SK-N-SH (cell line): ENCODE measurements at regions not wholly inside any gene's neighbourhood (a gene's known extent, or its start where the extent isn't known, plus 50 kb on each side); places are given as distances from the start of the nearest gene placed in this dataset.
"Not testable (repeated sequence)": the region's sequence is repeated elsewhere in the genome, so short reads cannot be mapped to it uniquely, and the experiment has no call there.

Experiments used
- CTCF ChIA-PET: fragments of 300-600, 350-600 bp; formaldehyde crosslinking; extraction: SDS; loops from one replicate; lab custom pipeline; 2021; lab: Yijun Ruan, JAX
- POLR2A ChIA-PET: fragments of 350-600 bp; sonication (Branson Sonifier 250); formaldehyde crosslinking; extraction: SDS; loops from one replicate; lab custom pipeline; 2020; ENCODE audit warnings: antibody characterized with exemption, inconsistent platforms; lab: Yijun Ruan, JAX
- DNase-seq: peaks from one replicate; pipeline ENCODE4 v3.0.0; 2012
- H2AFZ ChIP-seq: fragments of 200-600 bp; sonication (generic); 2 replicates; pipeline ENCODE4 v1.8.1; 2016; ENCODE audit warnings: antibody characterized with exemption, mild to moderate bottlenecking, low read depth
- H3F3A ChIP-seq: fragments of 200-600 bp; sonication (generic); replicated peaks from 2 replicates; pipeline ENCODE3; 2016; ENCODE audit warnings: antibody characterized with exemption, mild to moderate bottlenecking; ENCODE audit not compliant: insufficient read depth
- H3K27ac ChIP-seq, 2 experiments: fragments of 200-500 bp in 1 of 2; fragments of 200-600 bp in 1 of 2; sonication (Bioruptor generic) in 1 of 2; sonication (generic), shearing (Covaris generic) in 1 of 2; 2 replicates each; pipeline versions ENCODE4 v1.5.1 to v1.6.1; 2014 to 2016; ENCODE audit warnings: low read depth in 2 of 2, inconsistent platforms in 1 of 2, low read length in 1 of 2, mild to moderate bottlenecking in 1 of 2, mixed read lengths in 1 of 2
- H3K27me3 ChIP-seq: fragments of 200-600 bp; sonication (generic), shearing (Covaris generic); 2 replicates; pipeline ENCODE4 v1.6.1; 2016; ENCODE audit warnings: mixed run types; ENCODE audit not compliant: insufficient read depth
- H3K36me3 ChIP-seq, 2 experiments: fragments of 200-500 bp in 1 of 2; fragments of 200-600 bp in 1 of 2; sonication (Bioruptor generic) in 1 of 2; sonication (generic) in 1 of 2; replicated peaks in 1 of 2; 2 replicates each; pipeline versions ENCODE3 to v1.5.1; 2014 to 2016; ENCODE audit warnings: low read length in 1 of 2, mild to moderate bottlenecking in 1 of 2; ENCODE audit not compliant: insufficient read depth in 2 of 2, control insufficient read depth in 1 of 2
- H3K4me1 ChIP-seq, 2 experiments: fragments of 200-500 bp in 1 of 2; fragments of 200-600 bp in 1 of 2; sonication (Bioruptor generic) in 1 of 2; sonication (generic), shearing (Covaris generic) in 1 of 2; 2 replicates each; pipeline versions ENCODE4 v1.5.1 to v1.6.1; 2014 to 2016; ENCODE audit warnings: low read depth in 1 of 2, low read length in 1 of 2, mixed run types in 1 of 2; ENCODE audit not compliant: insufficient read depth in 2 of 2, control insufficient read depth in 1 of 2
- H3K4me2 ChIP-seq: fragments of 200-600 bp; sonication (generic), shearing (Covaris generic); 2 replicates; pipeline ENCODE4 v1.6.1; 2017; ENCODE audit warnings: mixed run types
- H3K4me3 ChIP-seq, 2 experiments: fragments of 200-500 bp in 1 of 2; fragments of 200-600 bp in 1 of 2; sonication (Bioruptor generic) in 1 of 2; sonication (generic), shearing (Covaris generic) in 1 of 2; 2 replicates each; pipeline versions ENCODE4 v1.5.1 to v1.8.1; 2014 to 2016; ENCODE audit warnings: low read depth in 2 of 2, inconsistent platforms in 1 of 2, low read length in 1 of 2, mild to moderate bottlenecking in 1 of 2, mixed read lengths in 1 of 2, moderate library complexity in 1 of 2
- H3K79me2 ChIP-seq: fragments of 200-600 bp; sonication (generic); 2 replicates; pipeline ENCODE4 v1.8.1; 2017; ENCODE audit warnings: mild to moderate bottlenecking; ENCODE audit not compliant: insufficient read depth
- H3K9ac ChIP-seq: fragments of 200-600 bp; sonication (generic); 2 replicates; pipeline ENCODE4 v1.6.1; 2017; ENCODE audit warnings: mixed run types
- H3K9me2 ChIP-seq: fragments of 200-600 bp; sonication (generic); 2 replicates; pipeline ENCODE4 v1.6.1; 2017; ENCODE audit warnings: mixed run types
- H3K9me3 ChIP-seq: fragments of 200-600 bp; sonication (generic); 2 replicates; pipeline ENCODE4 v1.6.1; 2017; ENCODE audit warnings: mixed run types, mild to moderate bottlenecking, moderate library complexity
- H4K20me1 ChIP-seq: fragments of 200-600 bp; sonication (generic); 2 replicates; pipeline ENCODE4 v1.6.1; 2017; ENCODE audit warnings: mild to moderate bottlenecking, mixed run types; ENCODE audit not compliant: insufficient read depth
- FOXM1 ChIP-seq: IDR thresholded peaks from 2 replicates; pipeline ENCODE4 v1.4.0; 2012; ENCODE audit warnings: low read depth, mild to moderate bottlenecking
- WGBS: methylation state at CpG from one replicate; pipeline ENCODE4 v1.1.6; 2017; ENCODE audit warnings: low lambda C conversion rate; 5-methylcytosine and 5-hydroxymethylcytosine counted together

DNA sequence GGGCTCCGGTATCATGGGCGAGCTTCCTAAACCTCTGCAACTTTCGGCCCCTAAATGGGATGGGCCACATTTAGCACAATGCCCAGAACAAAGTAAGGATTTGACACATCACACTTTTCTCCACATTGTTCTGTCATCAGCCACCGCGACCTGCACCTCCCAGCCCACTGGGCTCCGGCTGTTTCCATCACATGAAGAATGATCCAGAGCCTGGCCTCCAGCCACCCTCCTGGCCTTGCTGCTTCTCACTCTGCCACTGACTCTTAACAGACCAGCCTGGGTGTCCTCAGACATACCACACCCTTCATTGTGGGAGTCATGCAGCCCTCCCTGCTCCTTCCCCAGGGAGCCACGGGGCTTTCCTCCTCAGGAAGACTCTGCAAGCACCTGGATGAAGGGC lies 113.7 kb downstream of the IGLL1 start:
- no peak overlapping the region for H3K4me3 ChIP-seq
- no peaks in the 10 kb centered on the region for H3F3A ChIP-seq
- H3K9me2 ChIP-seq: no peaks in the 10 kb centered on the region
- CTCF ChIA-PET: interaction anchor here (1.3 kb wide), 1 partner anchor 19 kb away, joined by 3 read pairs; no protein-coding TSS in a partner anchor
- 83% methylated on average over 7 of the region's 7 CpGs for WGBS
- no peak overlapping the region for H3K27ac ChIP-seq
- no peak overlapping the region for H2AFZ ChIP-seq
- H4K20me1 ChIP-seq: no peaks in the 10 kb centered on the region
- H3K27me3 ChIP-seq: no peaks in the 10 kb centered on the region; the same call in 1 of the 2 replicates
- no peak for TF ChIP-seq FOXM1
- POLR2A ChIA-PET: no interaction called here
- H3K4me2 ChIP-seq: no peak overlapping the region
- no peak overlapping the region for H3K9ac ChIP-seq
- no peaks in the 10 kb centered on the region for H3K9me3 ChIP-seq
- no peaks in the 10 kb centered on the region for H3K36me3 ChIP-seq
- DNase-seq: no peak
- no peaks in the 10 kb centered on the region; a peak in 2 of 4 replicates for H3K4me1 ChIP-seq
- H3K79me2 ChIP-seq: no peaks in the 10 kb centered on the region

DNA sequence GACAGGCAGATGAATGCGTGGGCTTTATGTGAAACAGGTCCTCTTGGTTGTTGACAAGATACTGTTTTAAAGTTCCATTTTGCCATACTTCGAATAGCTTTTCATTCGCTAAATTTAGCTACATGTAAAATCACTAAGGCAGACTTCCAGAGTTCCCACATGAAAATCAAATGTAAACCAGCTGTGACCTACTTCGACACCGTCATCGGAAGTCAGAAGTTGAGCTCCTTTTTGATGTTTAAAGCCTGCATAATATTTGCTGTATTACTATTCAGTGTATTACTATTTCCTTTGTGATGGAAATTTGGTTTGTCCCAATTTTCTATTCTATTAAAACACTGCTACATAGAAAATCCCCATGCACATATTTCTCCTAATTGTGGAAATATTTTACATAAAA lies 115.3 kb downstream of the IGLL1 start:
- H4K20me1 ChIP-seq, H3K4me1 ChIP-seq, H3K4me3 ChIP-seq, H3K79me2 ChIP-seq, H3K27me3 ChIP-seq, H3K27ac ChIP-seq, H3K9ac ChIP-seq, H2AFZ ChIP-seq, H3F3A ChIP-seq, H3K36me3 ChIP-seq, H3K4me2 ChIP-seq, H3K9me2 ChIP-seq, POLR2A ChIA-PET, H3K9me3 ChIP-seq, DNase-seq: not testable (repeated sequence)
- WGBS: 48% methylated on average over 6 of the region's 6 CpGs
- CTCF ChIA-PET: interaction anchor here (1.6 kb wide), 1 partner anchor 79 kb away, joined by 5 read pairs; no protein-coding TSS in a partner anchor

DNA sequence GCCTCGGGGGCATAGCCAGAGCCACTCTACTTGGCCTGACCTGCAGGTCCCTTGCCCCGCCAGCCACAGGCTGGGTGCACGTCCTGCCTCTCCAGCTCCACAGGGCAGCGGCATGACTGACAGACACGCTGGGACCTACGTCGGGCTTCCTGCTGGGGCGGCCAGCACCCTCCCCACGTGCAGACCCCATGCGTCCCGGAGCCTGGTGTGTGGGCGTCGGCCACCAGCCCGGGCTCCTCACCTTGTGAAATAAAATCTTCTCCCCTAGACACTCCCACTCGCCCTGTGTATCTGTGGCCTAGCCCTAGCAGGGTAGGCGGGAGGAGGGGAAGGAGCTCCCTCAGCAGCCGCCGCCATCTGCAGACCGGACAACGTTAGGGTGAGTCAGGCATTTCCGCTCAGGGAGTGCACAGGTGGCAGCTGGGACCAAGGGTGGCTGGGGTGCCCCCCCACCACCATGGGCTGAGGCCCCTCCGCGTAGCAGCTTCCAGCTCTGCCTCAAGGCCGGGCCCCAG lies 119.5 kb downstream of the IGLL1 start:
- CTCF ChIA-PET, H3K9me3 ChIP-seq, H3F3A ChIP-seq, H2AFZ ChIP-seq, H3K27ac ChIP-seq, DNase-seq, H4K20me1 ChIP-seq, H3K36me3 ChIP-seq, H3K27me3 ChIP-seq, H3K4me2 ChIP-seq, H3K4me3 ChIP-seq, H3K79me2 ChIP-seq, H3K9ac ChIP-seq, H3K9me2 ChIP-seq: not testable (repeated sequence)
- WGBS: 73% methylated on average over 8 of the region's 24 CpGs
- peaks cover 0 to 33% of the 10 kb centered on the region in 2 experiments; a peak in 2 of 4 replicates for H3K4me1 ChIP-seq
- POLR2A ChIA-PET: interaction anchor here (0.6 kb wide), 1 partner anchor 1039 kb away, joined by 3 read pairs; no protein-coding TSS in a partner anchor

DNA sequence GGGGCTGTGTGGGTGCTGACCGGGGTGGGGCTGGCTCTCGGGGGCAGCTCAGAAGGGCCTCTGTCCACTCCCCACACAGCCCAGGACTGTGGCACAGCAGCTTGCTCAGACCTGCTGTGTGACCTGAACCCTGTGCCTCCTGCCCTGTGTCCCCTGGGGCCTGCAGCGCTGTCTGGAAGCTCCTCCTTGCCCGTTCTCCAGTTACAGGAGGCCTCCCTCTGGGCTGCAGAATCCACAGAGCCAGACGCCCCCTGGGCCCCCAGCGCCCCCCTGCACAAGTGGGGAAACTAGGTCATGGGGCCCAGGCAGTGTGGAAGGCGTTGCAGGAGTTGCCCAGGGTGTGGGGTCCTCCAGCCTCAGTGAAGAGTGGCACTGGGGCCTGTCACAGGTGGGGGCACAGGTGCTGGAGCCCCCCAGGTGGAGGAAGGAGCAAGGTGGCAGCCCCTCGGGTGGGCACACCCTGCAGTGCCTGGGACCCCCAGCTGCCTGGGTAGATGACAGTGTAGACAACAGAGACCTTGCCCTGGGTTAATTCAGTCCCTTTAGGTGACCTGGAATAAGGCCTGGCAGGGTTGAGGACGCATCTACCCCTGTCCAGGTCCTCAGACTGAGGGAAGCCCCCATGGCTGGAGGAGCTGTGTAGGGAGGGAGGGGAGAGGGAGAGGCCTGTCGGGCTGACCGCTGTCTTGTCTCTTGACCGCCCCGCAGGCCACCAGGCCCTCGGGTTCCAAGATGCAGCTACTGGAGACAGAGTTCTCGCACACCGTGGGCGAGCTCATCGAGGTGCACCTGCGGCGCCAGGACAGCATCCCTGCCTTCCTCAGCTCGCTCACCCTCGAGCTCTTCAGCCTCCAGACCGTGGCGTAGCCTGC lies 120.2 kb downstream of the IGLL1 start:
- WGBS: 62% methylated on average over 19 of the region's 24 CpGs
- H3F3A ChIP-seq, H3K9me3 ChIP-seq, H3K79me2 ChIP-seq, H3K27me3 ChIP-seq, CTCF ChIA-PET, H3K4me3 ChIP-seq, H2AFZ ChIP-seq, H3K9me2 ChIP-seq, H3K4me2 ChIP-seq, H3K27ac ChIP-seq, H3K9ac ChIP-seq, DNase-seq, H3K36me3 ChIP-seq, H4K20me1 ChIP-seq: not testable (repeated sequence)
- H3K4me1 ChIP-seq: peaks cover 0 to 33% of the 10 kb centered on the region in 2 experiments; a peak in 2 of 4 replicates
- POLR2A ChIA-PET: interaction anchor here (0.6 kb wide), 1 partner anchor 1038 kb away, joined by 3 read pairs; no protein-coding TSS in a partner anchor
